ENCODE measurements at regions not wholly inside any gene's neighbourhood (a gene's known extent, or its start where the extent isn't known, plus 50 kb on each side); places are given as distances from the start of the nearest gene placed in this dataset.
"Not testable (repeated sequence)": the region's sequence is repeated elsewhere in the genome, so short reads cannot be mapped to it uniquely, and the experiment has no call there.

DNA sequence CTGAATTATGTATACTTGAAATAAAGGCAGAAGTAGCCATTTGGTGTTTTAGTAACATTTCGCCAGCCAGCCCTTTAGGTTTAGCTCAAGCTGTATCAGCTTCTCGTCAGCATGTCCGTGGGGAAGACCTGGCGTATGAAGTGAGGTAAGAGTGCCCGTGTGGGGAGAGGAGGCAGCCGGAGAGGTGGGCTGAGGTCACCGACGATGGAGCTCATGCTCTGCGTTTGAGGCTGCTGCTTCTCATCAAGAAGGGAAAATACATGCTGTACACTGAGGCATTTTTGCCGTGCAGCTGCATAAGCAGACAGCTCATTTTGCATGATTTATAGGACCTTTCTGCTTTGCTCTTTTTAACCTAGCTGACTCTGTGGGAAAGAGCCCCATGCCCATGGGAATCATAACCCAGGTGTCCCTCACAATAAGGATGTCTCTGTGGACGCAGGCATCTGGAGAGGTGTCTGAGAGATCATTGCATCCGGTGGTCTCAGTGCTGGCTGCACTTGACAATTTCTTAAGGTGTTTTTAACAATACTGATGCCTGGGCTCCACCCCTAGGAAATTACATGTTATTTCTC, 179.1 kb downstream of the ABCC12 start:
- TF ChIP-seq, protein P1, sequence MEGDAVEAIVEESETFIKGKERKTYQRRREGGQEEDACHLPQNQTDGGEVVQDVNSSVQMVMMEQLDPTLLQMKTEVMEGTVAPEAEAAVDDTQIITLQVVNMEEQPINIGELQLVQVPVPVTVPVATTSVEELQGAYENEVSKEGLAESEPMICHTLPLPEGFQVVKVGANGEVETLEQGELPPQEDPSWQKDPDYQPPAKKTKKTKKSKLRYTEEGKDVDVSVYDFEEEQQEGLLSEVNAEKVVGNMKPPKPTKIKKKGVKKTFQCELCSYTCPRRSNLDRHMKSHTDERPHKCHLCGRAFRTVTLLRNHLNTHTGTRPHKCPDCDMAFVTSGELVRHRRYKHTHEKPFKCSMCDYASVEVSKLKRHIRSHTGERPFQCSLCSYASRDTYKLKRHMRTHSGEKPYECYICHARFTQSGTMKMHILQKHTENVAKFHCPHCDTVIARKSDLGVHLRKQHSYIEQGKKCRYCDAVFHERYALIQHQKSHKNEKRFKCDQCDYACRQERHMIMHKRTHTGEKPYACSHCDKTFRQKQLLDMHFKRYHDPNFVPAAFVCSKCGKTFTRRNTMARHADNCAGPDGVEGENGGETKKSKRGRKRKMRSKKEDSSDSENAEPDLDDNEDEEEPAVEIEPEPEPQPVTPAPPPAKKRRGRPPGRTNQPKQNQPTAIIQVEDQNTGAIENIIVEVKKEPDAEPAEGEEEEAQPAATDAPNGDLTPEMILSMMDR (conservative IDR thresholded peaks at IDR 0.05; ENCODE audit: low read depth, low read length): no peak
- no peak overlapping the region for H3K4me3 ChIP-seq (ENCODE audit: low read length)
- no peak for DNase-seq (ENCODE audit: low read depth)

DNA sequence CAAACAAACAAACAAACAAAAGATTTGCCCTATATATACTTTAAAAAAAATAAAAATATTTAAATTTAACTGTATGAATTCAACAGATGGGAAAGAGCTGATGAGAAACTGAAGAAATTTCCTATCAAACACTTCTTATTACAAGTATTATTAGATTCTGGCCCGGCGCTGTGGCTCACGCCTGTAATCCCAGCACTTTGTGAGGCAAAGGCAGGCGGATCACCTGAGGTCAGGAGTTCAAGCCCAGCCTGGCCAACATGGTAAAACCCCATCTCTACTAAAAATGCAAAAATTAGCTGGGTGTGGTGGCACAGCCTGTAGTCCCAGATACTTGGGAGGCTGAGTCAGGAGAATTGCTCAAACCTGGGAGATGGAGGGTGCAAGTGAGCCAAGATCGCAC, 180.8 kb downstream of the ABCC12 start:
- not testable (repeated sequence) for H3K4me3 ChIP-seq (ENCODE audit: low read length); DNase-seq (ENCODE audit: low read depth)

DNA sequence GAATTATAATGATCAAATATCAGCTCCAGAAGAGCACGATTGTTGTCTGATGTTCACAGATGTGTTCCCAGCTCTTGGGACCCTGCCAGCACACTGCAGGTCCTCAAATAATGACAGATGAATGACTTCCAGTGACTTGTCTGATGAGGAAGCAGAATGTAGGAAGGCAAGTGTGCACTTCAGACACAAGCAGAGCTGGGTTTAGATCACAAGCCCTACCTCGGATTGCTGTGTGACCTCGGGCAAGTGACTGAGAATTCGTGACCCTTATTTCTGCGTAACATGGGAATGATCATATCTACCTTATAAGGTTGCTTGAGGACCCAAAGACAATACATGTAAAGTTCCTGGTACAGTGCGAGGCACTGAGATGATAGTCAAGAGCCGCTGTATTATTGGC, 182.2 kb downstream of the ABCC12 start:
- TF ChIP-seq, protein P1 (conservative IDR thresholded peaks at IDR 0.05; ENCODE audit: low read depth, low read length): no peak
- DNase-seq (ENCODE audit: low read depth): no peak
- H3K4me3 ChIP-seq (ENCODE audit: low read length): no peak overlapping the region

DNA sequence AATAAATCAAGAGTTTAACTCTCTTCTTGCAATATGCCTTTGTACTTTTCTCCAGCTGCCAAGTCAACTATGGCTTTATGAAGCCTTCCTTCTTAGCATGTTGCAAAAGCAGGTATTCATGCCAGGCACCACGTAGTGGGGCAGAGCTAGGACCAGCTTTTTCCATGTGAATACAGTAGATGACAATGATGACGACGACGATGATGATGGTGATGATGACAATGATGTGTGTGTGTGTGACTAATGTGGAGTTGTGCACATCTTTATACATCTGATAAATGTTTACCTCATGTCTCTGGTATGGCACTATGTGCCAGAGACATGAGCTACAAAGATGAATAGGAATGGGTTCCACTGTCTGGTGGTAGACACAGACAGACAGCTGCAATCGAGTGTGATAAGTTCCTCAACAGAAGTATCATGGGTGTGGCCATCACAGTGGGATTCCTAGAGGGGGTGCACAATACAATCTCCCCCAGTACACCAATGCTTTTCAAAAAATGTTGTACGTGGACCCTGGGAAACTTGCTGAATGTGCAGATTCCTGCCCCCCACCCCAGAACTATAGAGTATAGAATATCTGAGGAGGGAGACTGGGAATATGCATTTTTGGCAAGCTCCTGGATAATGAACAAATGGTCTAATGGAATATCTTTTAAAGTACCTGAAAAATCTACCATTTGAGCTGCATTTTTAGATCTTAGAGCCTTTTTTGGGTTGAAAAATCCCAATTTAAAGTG, 183.4 kb downstream of the ABCC12 start:
- no peak overlapping the region for H3K4me3 ChIP-seq (ENCODE audit: low read length)
- TF ChIP-seq, protein P1 (conservative IDR thresholded peaks at IDR 0.05; ENCODE audit: low read depth, low read length): no peak
- no peak for DNase-seq (ENCODE audit: low read depth)

DNA sequence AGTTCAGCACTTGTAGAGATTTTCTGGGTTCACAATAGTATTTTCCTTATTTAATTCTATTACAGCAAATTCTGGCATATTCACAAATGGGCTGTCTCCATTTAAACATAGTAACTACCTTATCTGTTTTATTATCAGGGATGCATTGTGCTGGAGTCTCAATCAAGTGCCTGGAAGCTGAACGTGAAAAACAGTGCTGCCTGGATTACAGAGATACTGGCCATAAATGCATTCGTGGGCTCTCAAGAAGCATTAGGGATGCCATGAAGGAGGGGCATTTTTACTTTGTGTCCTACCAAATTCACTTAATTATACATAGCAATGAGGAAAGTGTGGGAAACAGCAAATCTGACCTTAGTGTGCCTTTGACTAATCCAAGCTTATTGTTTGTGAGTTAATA, 184.6 kb downstream of the ABCC12 start:
- no peak for DNase-seq (ENCODE audit: low read depth)
- TF ChIP-seq, protein P1 (conservative IDR thresholded peaks at IDR 0.05; ENCODE audit: low read depth, low read length): no peak
- no peak overlapping the region for H3K4me3 ChIP-seq (ENCODE audit: low read length)

DNA sequence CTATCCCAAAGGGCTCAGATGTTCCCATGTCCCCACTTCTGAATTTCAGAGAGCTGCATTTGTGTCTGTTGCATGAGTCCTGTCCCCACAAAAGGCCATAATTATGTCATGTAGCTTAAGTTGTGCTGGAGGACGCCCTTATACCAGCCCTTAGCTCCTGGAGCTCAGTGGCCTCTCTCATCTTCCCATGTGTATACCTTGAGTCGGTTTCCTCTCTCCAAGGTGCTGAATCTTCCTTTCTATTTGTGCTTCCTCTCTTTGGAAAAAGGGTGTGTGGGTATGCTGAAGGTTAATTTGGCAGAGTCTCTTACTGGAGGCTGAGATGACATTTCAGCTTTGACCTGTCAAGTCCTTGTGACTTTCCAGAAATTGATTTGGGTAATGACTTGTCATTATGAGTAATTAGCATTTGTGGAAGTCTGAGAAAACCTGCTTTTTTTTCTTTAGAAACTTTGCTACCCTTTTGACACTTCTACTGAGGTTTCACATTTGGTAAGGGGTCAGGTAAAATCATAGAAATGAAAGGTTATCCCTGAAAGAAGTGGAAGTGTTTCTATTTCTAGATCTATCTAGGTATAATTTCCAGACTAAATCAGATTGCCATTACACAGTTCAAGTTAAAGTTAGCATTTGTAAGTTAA, 185.4 kb downstream of the ABCC12 start:
- TF ChIP-seq, protein P1 (conservative IDR thresholded peaks at IDR 0.05; ENCODE audit: low read depth, low read length): no peak
- no peak overlapping the region for H3K4me3 ChIP-seq (ENCODE audit: low read length)
- DNase-seq (ENCODE audit: low read depth): peak; percentile 10

DNA sequence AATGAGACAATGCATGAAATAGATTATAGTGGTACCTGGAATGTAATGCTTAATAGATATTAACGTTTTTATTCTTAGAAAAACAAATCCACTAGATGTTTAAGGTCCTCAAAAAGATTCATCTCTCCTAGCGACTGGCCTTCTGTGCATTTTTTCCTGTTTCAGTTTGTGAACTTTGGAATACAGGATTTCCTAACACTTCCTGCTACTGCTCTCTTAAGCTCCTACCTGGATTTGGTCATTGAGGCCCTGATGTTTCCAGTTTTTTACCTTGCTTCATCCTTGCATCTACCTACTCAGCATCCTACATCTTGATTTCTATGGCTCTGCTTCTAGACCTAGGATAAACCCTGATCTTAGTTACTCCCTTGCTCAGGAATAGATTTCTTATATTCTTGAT, 188.4 kb downstream of the ABCC12 start:
- DNase-seq (ENCODE audit: low read depth): no peak
- H3K4me3 ChIP-seq (ENCODE audit: low read length): no peak overlapping the region
- TF ChIP-seq, protein P1 (conservative IDR thresholded peaks at IDR 0.05; ENCODE audit: low read depth, low read length): no peak
